GM12872 (cell line): ENCODE measurements at regions not wholly inside any gene's neighbourhood (a gene's known extent, or its start where the extent isn't known, plus 50 kb on each side); places are given as distances from the start of the nearest gene placed in this dataset.

Experiments used
- CTCF ChIP-seq: IDR thresholded peaks from 3 replicates; pipeline ENCODE4 v1.5.1; 2011; ENCODE audit warnings: low read depth, mild to moderate bottlenecking, low read length, moderate library complexity; ENCODE audit not compliant: insufficient read depth

- TF ChIP-seq CTCF: no peak
Observed at GRCh38 chr6:132082421-132082820, 131.2 kb upstream of the CCN2 start.

- TF ChIP-seq CTCF: no peak
Observed at GRCh38 chr6:132081338-132081737, 130.2 kb upstream of the CCN2 start.

DNA sequence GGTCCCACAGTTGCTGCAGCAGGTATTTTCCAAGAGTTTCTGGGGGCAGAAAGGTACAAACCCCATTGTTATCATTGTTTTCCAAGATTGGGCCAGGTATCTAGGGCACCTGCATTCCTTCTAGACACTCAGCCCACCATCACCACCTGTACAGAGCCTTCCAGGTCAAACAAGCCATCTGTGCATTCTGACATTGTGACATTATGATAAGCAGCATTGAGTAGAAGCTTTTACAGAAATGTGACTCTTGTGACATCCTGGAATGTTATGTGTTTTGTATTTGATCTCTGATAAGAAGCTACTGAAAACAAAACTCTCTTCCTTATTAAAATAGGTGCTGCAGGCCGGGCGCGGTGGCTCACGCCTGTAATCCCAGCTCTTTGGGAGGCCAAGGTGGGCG is 128.1 kb upstream of the CCN2 start:
- no peak for TF ChIP-seq CTCF

DNA sequence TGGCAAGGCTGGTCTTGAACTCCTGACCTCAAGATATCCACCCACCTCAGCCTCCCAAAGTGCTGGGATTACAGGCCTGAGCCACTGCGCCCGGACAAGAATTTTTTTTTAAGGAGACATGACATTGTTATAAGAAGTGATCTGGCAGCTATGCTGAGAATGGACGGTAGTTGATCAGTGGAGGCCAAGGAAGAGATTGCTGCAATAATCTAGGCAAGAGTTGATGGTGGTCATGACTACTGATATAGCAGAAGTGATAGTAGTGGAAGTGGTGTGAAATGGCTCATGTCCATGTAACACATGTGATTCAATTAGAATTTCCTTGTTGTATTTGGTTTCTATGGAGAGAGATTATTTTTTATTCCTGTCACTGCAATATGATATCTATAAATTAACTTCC is 125.3 kb upstream of the CCN2 start:
- TF ChIP-seq CTCF: no peak

DNA sequence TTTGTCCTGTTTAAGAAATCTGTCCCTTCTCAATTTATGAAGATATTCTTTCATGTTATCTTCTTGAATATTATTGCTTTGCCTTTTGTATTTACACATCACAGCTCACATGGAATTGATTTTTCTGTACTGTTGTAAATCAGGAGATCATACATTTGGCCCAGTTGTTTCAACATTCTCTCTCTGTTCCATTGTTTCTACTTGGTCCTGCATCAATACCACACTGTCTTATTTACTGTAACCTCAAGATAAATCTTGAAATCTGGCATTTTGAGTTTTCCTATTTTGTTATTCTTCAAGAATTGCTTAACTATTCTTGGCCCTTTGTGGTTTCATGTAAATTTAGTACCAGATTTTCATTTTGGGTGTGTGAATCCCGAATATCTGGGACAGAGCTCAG is 121.7 kb upstream of the CCN2 start:
- no peak for TF ChIP-seq CTCF

GRCh38 chr6:132072271-132072670 is 121.1 kb upstream of the CCN2 start:
- TF ChIP-seq CTCF: no peak

DNA sequence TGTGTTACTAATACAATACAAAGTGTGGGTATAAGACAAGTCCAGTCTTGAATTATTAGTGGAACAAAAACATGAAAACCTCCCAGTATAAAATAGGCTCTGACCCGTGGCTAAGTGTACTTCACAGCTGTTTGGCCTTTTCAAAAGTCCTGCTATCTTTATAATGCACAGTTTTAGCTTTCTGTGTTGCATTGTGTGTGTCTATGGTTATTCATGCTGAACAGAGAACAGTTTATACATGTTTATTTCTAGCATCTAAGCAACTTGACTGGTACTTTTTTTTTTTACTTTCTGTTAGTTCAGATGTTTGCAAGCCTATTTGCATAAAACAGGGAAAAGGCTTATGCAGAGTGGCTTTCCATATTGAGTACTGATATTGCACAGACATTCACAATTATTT is 119.2 kb upstream of the CCN2 start:
- no peak for TF ChIP-seq CTCF

DNA sequence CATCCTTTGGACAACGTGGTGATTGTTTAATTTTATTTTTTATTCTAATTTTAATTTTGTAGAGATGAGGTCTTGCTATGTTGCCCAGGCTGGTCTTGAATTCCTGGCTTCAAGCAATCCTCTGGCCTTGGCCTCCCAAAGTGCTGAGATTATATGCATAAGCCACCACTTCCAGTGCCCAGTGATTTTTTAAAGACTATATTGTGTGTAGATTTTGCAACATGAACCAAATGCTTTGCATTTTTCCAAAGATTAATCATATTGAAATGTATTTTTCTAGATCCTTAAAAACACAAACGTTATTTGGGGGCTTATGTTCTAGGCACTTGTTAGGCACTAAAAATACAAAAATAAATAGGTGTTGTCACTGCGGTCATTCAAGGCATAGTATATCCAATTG is 117.6 kb upstream of the CCN2 start:
- TF ChIP-seq CTCF: no peak
